ENCODE measurements at regions not wholly inside any gene's neighbourhood (a gene's known extent, or its start where the extent isn't known, plus 50 kb on each side); places are given as distances from the start of the nearest gene placed in this dataset.

DNA sequence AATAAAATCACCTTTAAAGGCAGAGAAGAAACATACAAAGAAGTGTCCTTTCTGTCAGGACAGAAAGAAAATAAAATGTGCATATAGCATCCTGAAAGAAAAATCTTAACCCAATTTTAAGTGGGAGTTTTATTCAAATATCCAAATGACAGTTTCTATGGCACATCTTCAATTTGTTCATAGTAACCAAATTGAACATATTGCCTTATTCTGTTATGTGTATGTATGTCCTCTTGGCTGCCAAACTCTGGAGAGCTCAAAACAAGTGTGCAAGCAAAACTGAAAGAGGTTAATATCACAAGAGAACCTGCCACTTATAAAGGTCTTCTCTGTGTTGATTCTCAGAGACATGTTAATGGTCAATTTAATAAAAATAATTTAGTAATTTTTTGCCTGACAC lies 334.7 kb downstream of the BCKDHB start:
- TF ChIP-seq CTCF (IDR thresholded peaks at IDR 0.05) (no peak), RFX5 (IDR thresholded peaks at IDR 0.05; ENCODE audit: low read length) (no peak), MXI1 (IDR thresholded peaks at IDR 0.05; ENCODE audit: low read depth, low read length) (no peak), JUND (IDR thresholded peaks at IDR 0.05) (no peak), GATA2 (CRISPR knock-in tag; IDR thresholded peaks at IDR 0.05) (no peak), POLR2AphosphoS5 (IDR thresholded peaks at IDR 0.05; ENCODE audit: low read depth, low read length) (no peak), RXRA (IDR thresholded peaks at IDR 0.05; ENCODE audit: borderline replicate concordance, low read depth) (no peak), ELF1 (IDR thresholded peaks at IDR 0.05) (no peak), NRF1 (IDR thresholded peaks at IDR 0.05; ENCODE audit: low read depth, low read length) (no peak)
- TF ChIP-seq, protein P1, sequence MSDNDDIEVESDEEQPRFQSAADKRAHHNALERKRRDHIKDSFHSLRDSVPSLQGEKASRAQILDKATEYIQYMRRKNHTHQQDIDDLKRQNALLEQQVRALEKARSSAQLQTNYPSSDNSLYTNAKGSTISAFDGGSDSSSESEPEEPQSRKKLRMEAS (IDR thresholded peaks at IDR 0.05; ENCODE audit: low read depth) = no peak
